PC-9 (cell line): ENCODE measurements at regions not wholly inside any gene's neighbourhood (a gene's known extent, or its start where the extent isn't known, plus 50 kb on each side); places are given as distances from the start of the nearest gene placed in this dataset.

Experiments
- BruUV-seq: library from RNA; stranded (reverse); fragments of 400-500 nt; replicated peaks from 2 replicates; lab custom pipeline; 2021; lab: Mats Ljungman, UMichigan
- CTCF ChIA-PET: fragments of 300-600 bp; sonication (Branson Sonifier 250); formaldehyde crosslinking; loops from one replicate; lab custom pipeline; 2022; ENCODE audit warnings: antibody characterized with exemption; lab: Charles Lee
- POLR2A ChIA-PET: fragments of 300-600 bp; sonication (Branson Sonifier 250); formaldehyde crosslinking; loops from one replicate; lab custom pipeline; 2022; ENCODE audit warnings: antibody characterized with exemption; ENCODE audit not compliant: unreplicated experiment; lab: Charles Lee
- DNase-seq, 2 experiments: peaks; one replicate each; pipeline versions ENCODE4 v3.0.0 to v3.0.0-alpha.2; 2015 to 2022; ENCODE audit warnings: mixed read lengths in 1 of 2
- H2AFZ ChIP-seq: fragments of 200-600 bp; sonication (generic); 2 replicates; pipeline ENCODE4 v1.8.1; 2017; ENCODE audit warnings: antibody characterized with exemption
- H3F3A ChIP-seq: fragments of 200-600 bp; sonication (generic); 2 replicates; pipeline ENCODE4 v1.8.1; 2017; ENCODE audit warnings: antibody characterized with exemption, mild to moderate bottlenecking, low read depth; ENCODE audit not compliant: insufficient read depth
- H3K27ac ChIP-seq: fragments of 200-600 bp; sonication (generic); 2 replicates; pipeline ENCODE4 v1.6.1; 2016; ENCODE audit warnings: mixed run types
- H3K27me3 ChIP-seq: fragments of 200-600 bp; sonication (generic); 2 replicates; pipeline ENCODE4 v1.6.1; 2016; ENCODE audit warnings: low read depth, mixed run types; ENCODE audit not compliant: insufficient read depth
- H3K36me3 ChIP-seq: fragments of 200-600 bp; sonication (generic); 2 replicates; pipeline ENCODE4 v1.6.1; 2016; ENCODE audit warnings: low read depth, mixed run types
- H3K4me1 ChIP-seq: fragments of 200-600 bp; sonication (generic); replicated peaks from 2 replicates; pipeline ENCODE4 v1.6.1; 2016; ENCODE audit warnings: mixed run types; ENCODE audit not compliant: insufficient read depth
- H3K4me2 ChIP-seq: fragments of 200-600 bp; sonication (generic); 2 replicates; pipeline ENCODE4 v1.6.1; 2017; ENCODE audit warnings: mixed run types
- H3K4me3 ChIP-seq: fragments of 200-600 bp; sonication (generic); 2 replicates; pipeline ENCODE4 v1.6.1; 2016; ENCODE audit warnings: mixed run types
- H3K79me2 ChIP-seq: fragments of 200-600 bp; sonication (generic); 2 replicates; pipeline ENCODE4 v1.6.1; 2017; ENCODE audit warnings: low read depth, mixed run types
- H3K9me2 ChIP-seq: fragments of 200-600 bp; sonication (generic); 2 replicates; pipeline ENCODE4 v1.8.1; 2017; ENCODE audit warnings: mild to moderate bottlenecking; ENCODE audit not compliant: insufficient read depth
- H3K9me3 ChIP-seq: fragments of 200-600 bp; sonication (generic); 2 replicates; pipeline ENCODE4 v1.8.1; 2016; ENCODE audit warnings: low read depth; ENCODE audit not compliant: insufficient read depth
- H4K20me1 ChIP-seq: fragments of 200-600 bp; sonication (generic); 2 replicates; pipeline ENCODE4 v1.8.1; 2017; ENCODE audit not compliant: insufficient read depth
- EZH2 ChIP-seq: fragments of 200-600 bp; sonication (generic); IDR thresholded peaks from 2 replicates; pipeline ENCODE4 v1.8.0; 2017; ENCODE audit warnings: antibody characterized with exemption, low read depth
- intact Hi-C: fragments of 100-400 bp; cut with micrococcal nuclease; formaldehyde crosslinking; loops from one replicate; pipeline ENCODE4 v1.10.0; 2022; ENCODE audit not compliant: unreplicated experiment
- TF ChIP-seq, protein P1 (sequence below): fragments of 200-600 bp; sonication (generic); conservative IDR thresholded peaks from 2 replicates; pipeline ENCODE4 v1.6.1; 2017; ENCODE audit warnings: mixed run types, antibody characterized with exemption, mild to moderate bottlenecking, moderate library complexity

DNA sequence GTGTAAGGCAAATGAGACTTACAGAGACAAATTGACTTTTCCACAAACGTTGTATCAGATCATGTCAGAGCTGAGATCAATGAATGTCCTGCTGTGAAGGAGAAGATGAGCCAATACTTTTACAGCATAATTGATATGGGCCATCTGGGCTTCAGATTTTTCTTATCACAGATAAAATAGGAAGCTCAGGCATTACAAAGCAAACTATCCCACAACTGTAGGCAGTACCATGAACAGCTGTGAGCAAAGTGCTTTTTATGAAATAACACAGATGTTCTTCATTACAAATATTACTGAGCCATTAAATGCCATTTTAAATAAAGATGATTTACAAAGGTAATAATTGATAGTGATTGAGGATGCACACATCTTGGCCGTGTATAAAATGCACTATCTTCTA, 852.3 kb downstream of the OTOL1 start:
- Histone ChIP-seq H3K9me2 (no peaks in the 10 kb centered on the region), H3K79me2 (no peaks in the 10 kb centered on the region), H3K4me3 (no peak overlapping the region), H3K9me3 (no peaks in the 10 kb centered on the region), H3K36me3 (no peaks in the 10 kb centered on the region), H3K27ac (no peak overlapping the region), H3K27me3 (no peaks in the 10 kb centered on the region), H3K4me1 (no peaks in the 10 kb centered on the region), H2AFZ (no peak overlapping the region), H4K20me1 (no peaks in the 10 kb centered on the region), H3K4me2 (no peak overlapping the region), H3F3A (no peaks in the 10 kb centered on the region)
- ChIA-PET POLR2A (no interaction called here), CTCF (no interaction called here)
- intact Hi-C loops, result no loop called here
- no TSS peak for BruUV-seq
- TF ChIP-seq EZH2, result no peak
- TF ChIP-seq, protein P1, sequence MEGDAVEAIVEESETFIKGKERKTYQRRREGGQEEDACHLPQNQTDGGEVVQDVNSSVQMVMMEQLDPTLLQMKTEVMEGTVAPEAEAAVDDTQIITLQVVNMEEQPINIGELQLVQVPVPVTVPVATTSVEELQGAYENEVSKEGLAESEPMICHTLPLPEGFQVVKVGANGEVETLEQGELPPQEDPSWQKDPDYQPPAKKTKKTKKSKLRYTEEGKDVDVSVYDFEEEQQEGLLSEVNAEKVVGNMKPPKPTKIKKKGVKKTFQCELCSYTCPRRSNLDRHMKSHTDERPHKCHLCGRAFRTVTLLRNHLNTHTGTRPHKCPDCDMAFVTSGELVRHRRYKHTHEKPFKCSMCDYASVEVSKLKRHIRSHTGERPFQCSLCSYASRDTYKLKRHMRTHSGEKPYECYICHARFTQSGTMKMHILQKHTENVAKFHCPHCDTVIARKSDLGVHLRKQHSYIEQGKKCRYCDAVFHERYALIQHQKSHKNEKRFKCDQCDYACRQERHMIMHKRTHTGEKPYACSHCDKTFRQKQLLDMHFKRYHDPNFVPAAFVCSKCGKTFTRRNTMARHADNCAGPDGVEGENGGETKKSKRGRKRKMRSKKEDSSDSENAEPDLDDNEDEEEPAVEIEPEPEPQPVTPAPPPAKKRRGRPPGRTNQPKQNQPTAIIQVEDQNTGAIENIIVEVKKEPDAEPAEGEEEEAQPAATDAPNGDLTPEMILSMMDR, result no peak
- no peak for DNase-seq

DNA sequence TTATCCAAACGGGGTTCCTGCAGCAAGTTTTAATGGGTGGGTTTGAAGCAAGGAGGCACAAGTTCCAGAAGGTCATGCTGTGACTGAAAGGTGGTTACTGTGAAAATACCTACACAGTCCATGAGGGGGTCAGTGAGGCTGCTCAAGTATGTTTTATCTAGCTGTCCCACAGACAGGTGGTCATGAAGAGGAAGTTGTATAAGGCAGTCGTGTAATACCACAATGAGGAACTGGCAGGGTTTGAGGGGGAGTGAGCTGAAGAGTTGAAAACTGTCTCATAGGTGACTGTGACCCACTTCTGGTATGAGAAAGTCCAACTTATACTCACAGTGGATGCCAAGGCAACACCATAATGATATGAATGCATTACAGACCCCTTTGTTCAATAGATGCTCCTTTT, 856.8 kb downstream of the OTOL1 start:
- H3K4me2 ChIP-seq, result no peak overlapping the region
- H3F3A ChIP-seq, result no peaks in the 10 kb centered on the region
- H3K9me3 ChIP-seq, result no peaks in the 10 kb centered on the region
- BruUV-seq, result no TSS peak
- no peaks in the 10 kb centered on the region for H3K27me3 ChIP-seq
- no peak overlapping the region for H3K27ac ChIP-seq
- no peaks in the 10 kb centered on the region for H3K9me2 ChIP-seq
- H2AFZ ChIP-seq, result no peak overlapping the region
- no peaks in the 10 kb centered on the region for H3K36me3 ChIP-seq
- TF ChIP-seq EZH2, result no peak
- no peak overlapping the region for H3K4me3 ChIP-seq
- intact Hi-C loops, result no loop called here
- no peaks in the 10 kb centered on the region for H3K79me2 ChIP-seq
- DNase-seq, result no peak
- no peaks in the 10 kb centered on the region for H4K20me1 ChIP-seq
- no peaks in the 10 kb centered on the region for H3K4me1 ChIP-seq
- ChIA-PET CTCF (no interaction called here), POLR2A (no interaction called here)

DNA sequence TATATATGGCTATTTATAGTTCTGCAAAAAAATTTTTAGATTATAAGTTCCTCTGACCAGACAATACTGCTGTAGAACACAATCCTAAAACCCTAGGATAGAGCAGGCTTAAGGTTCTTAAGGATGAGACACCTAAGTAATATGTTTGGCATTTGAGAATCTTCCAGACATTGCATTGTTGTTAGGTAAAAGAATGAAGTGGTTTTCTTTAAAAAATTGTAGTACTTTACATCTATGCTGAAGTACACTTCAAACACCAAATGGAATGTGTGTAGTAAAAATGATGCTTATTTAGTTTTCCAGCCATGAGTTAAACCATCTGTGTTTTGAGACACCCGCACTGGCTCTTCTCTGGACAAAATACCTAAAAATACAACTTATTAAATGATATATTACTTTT, 857.7 kb downstream of the OTOL1 start:
- TF ChIP-seq, protein P1, result no peak
- no peak for TF ChIP-seq EZH2
- no peak overlapping the region for H2AFZ ChIP-seq
- BruUV-seq, result no TSS peak

DNA sequence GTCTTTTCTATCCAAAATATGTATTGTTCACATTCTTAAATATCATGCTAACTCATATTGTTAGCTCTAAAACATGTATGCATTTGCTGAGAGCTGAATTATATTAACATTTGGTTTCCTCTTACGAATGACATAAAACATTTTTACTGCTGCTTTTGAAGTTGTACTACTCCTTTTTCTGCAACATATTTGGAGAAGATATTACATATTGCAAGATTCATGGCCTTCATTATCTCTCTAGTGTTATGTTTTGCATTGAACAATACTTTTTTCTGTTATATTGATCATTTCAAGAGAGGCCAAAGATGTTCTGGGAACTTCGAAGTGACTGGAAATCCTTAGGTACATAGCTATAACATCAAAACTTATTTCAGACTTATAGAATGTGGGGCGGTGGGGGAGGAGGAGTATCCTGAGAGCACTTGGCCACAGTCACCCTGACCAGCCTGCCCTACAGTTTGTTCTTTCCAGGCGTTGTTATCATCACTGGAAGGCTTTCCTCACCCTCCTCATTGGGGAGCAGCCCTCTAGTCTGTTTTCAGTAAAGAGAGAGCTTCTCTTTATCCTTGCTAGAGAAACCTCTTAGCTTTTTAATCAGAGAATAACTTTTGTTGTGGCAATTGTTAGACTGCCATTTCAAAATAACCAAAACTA, 868.6 kb downstream of the OTOL1 start:
- no peaks in the 10 kb centered on the region for H3K9me2 ChIP-seq
- no peak for DNase-seq
- no TSS peak for BruUV-seq
- H3K36me3 ChIP-seq, result no peaks in the 10 kb centered on the region
- H3K4me3 ChIP-seq, result no peak overlapping the region
- no peaks in the 10 kb centered on the region for H3F3A ChIP-seq
- H2AFZ ChIP-seq, result peak overlapping the region; percentile 7; the same call in 1 of the 2 replicates
- TF ChIP-seq EZH2, result no peak
- TF ChIP-seq, protein P1, result no peak
- CTCF ChIA-PET, result no interaction called here
- H3K4me1 ChIP-seq, result no peaks in the 10 kb centered on the region
- H3K79me2 ChIP-seq, result no peaks in the 10 kb centered on the region
- H3K27me3 ChIP-seq, result no peaks in the 10 kb centered on the region
- intact Hi-C loops, result no loop called here
- no peak overlapping the region for H3K27ac ChIP-seq
- no peak overlapping the region for H3K4me2 ChIP-seq
- no peaks in the 10 kb centered on the region for H4K20me1 ChIP-seq
- no peaks in the 10 kb centered on the region for H3K9me3 ChIP-seq
- POLR2A ChIA-PET, result no interaction called here

More for the DNA sequence above, 857.7 kb downstream of the OTOL1 start:
- Histone ChIP-seq H4K20me1 (no peaks in the 10 kb centered on the region), H3K4me1 (no peaks in the 10 kb centered on the region), H3K27ac (no peak overlapping the region), H3K4me2 (no peak overlapping the region), H3K9me3 (no peaks in the 10 kb centered on the region), H3K9me2 (no peaks in the 10 kb centered on the region), H3F3A (no peaks in the 10 kb centered on the region), H3K36me3 (no peaks in the 10 kb centered on the region), H3K79me2 (no peaks in the 10 kb centered on the region), H3K4me3 (no peak overlapping the region), H3K27me3 (no peaks in the 10 kb centered on the region)
- intact Hi-C loops, result no loop called here
- DNase-seq, result no peak
- CTCF ChIA-PET, result no interaction called here
- POLR2A ChIA-PET, result no interaction called here
